Progenitor cell of endocrine pancreas (in vitro differentiated cells): ENCODE measurements at regions not wholly inside any gene's neighbourhood (a gene's known extent, or its start where the extent isn't known, plus 50 kb on each side); places are given as distances from the start of the nearest gene placed in this dataset.

Experiments used
- DNase-seq: peaks from one replicate; pipeline ENCODE4 v3.0.0; 2021; ENCODE audit warnings: low spot score; ENCODE audit not compliant: unreplicated experiment
- H3K27ac Mint-ChIP-seq: 2 replicates; pipeline ENCODE4 v1.8.0; 2021; ENCODE audit warnings: mild to moderate bottlenecking, moderate library complexity, mixed read lengths
- H3K27me3 Mint-ChIP-seq: 2 replicates; pipeline ENCODE4 v1.8.0; 2021; ENCODE audit warnings: mixed read lengths
- H3K36me3 Mint-ChIP-seq: 2 replicates; pipeline ENCODE4 v1.8.0; 2022; ENCODE audit warnings: mixed read lengths; ENCODE audit not compliant: insufficient read depth
- H3K4me1 Mint-ChIP-seq: 2 replicates; pipeline ENCODE4 v1.8.0; 2021; ENCODE audit warnings: low read depth, mixed read lengths
- H3K4me3 Mint-ChIP-seq: 2 replicates; pipeline ENCODE4 v1.8.0; 2021; ENCODE audit warnings: low read depth, mild to moderate bottlenecking, moderate library complexity, mixed read lengths
- H3K9me3 Mint-ChIP-seq: 2 replicates; pipeline ENCODE4 v1.8.0; 2021; ENCODE audit warnings: low read depth, mixed read lengths
- TF ChIP-seq, protein P1 (sequence below): fragments of 200-600 bp; sonication (generic); IDR thresholded peaks from one replicate; pipeline ENCODE4 v1.5.0; 2021; ENCODE audit warnings: antibody characterized with exemption, mild to moderate bottlenecking; ENCODE audit not compliant: unreplicated experiment

DNA sequence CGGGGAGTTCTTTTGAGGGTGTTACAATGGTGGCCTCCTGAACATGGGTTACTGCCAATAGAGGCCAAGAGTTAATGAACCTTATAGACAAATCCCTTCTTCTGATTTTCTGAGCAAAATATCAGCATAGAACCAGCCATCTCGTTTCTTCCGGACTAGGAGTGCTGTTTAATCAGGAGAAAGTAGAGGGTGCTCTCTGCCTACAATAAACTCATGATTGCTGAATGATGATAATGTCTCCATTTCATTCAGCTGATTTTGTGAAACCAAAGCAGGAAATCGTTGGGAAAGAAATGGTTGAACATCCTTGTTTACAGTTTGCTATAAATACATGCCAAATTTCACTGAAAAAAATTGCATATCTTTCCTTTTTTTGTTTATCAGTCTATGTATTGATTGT lies 142.8 kb upstream of the PLSCR5 start:
- no peak for DNase-seq
- peaks cover 3% of the 10 kb centered on the region for H3K9me3 Mint-ChIP-seq
- TF ChIP-seq, protein P1, sequence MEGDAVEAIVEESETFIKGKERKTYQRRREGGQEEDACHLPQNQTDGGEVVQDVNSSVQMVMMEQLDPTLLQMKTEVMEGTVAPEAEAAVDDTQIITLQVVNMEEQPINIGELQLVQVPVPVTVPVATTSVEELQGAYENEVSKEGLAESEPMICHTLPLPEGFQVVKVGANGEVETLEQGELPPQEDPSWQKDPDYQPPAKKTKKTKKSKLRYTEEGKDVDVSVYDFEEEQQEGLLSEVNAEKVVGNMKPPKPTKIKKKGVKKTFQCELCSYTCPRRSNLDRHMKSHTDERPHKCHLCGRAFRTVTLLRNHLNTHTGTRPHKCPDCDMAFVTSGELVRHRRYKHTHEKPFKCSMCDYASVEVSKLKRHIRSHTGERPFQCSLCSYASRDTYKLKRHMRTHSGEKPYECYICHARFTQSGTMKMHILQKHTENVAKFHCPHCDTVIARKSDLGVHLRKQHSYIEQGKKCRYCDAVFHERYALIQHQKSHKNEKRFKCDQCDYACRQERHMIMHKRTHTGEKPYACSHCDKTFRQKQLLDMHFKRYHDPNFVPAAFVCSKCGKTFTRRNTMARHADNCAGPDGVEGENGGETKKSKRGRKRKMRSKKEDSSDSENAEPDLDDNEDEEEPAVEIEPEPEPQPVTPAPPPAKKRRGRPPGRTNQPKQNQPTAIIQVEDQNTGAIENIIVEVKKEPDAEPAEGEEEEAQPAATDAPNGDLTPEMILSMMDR, result no peak
- H3K4me3 Mint-ChIP-seq, result no peak overlapping the region
- no peak overlapping the region for H3K27ac Mint-ChIP-seq
- H3K27me3 Mint-ChIP-seq, result no peaks in the 10 kb centered on the region
- no peaks in the 10 kb centered on the region for H3K36me3 Mint-ChIP-seq
- H3K4me1 Mint-ChIP-seq, result no peaks in the 10 kb centered on the region

DNA sequence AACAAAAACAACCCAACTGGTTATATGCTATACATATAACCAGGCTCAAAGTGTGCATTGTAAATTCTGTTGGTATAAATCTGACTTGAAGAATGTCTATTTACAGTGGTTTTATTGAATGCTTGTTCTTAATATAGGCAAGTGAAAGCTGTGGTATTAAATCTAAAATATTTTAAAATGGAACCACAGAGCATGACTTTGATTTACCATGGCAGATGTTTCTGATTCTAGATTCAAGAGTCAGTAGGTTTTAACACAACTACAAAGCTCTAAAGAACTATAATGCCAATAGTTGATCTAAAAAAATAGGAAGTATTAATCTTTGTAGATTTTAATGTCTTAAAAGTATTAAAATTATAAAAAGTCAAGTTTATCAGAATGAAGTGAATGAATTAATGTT lies 141.9 kb upstream of the PLSCR5 start:
- no peaks in the 10 kb centered on the region for H3K27me3 Mint-ChIP-seq
- H3K9me3 Mint-ChIP-seq, result peaks cover 3% of the 10 kb centered on the region

DNA sequence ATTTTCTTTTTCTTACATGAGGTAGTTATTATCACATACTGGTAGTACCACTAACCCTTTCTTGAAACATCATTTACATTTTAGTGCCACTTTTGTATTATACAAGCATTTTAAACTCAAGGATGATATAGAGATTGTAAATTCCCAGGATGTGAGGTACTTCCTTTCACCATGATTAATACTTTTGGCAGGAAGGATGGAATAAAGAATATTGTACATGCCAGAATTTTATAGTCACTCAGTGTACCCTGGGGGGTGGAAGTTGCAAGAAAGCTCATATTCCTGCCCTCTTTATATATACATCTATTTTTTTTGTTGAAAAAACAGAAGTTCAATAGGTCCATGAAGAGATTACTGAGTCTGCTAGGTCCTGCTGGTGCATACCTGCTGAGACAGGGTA lies 141.0 kb upstream of the PLSCR5 start:
- H3K27ac Mint-ChIP-seq, result no peak overlapping the region
- peaks cover 3% of the 10 kb centered on the region for H3K9me3 Mint-ChIP-seq
- DNase-seq, result no peak
- no peaks in the 10 kb centered on the region for H3K27me3 Mint-ChIP-seq
- H3K4me3 Mint-ChIP-seq, result no peak overlapping the region
- H3K36me3 Mint-ChIP-seq, result no peaks in the 10 kb centered on the region
- TF ChIP-seq, protein P1, result no peak
- no peaks in the 10 kb centered on the region for H3K4me1 Mint-ChIP-seq

More for the DNA sequence above, 141.9 kb upstream of the PLSCR5 start:
- TF ChIP-seq, protein P1, result no peak
- no peaks in the 10 kb centered on the region for H3K4me1 Mint-ChIP-seq
- H3K27ac Mint-ChIP-seq, result no peak overlapping the region
- H3K4me3 Mint-ChIP-seq, result no peak overlapping the region
- H3K36me3 Mint-ChIP-seq, result no peaks in the 10 kb centered on the region
- no peak for DNase-seq

DNA sequence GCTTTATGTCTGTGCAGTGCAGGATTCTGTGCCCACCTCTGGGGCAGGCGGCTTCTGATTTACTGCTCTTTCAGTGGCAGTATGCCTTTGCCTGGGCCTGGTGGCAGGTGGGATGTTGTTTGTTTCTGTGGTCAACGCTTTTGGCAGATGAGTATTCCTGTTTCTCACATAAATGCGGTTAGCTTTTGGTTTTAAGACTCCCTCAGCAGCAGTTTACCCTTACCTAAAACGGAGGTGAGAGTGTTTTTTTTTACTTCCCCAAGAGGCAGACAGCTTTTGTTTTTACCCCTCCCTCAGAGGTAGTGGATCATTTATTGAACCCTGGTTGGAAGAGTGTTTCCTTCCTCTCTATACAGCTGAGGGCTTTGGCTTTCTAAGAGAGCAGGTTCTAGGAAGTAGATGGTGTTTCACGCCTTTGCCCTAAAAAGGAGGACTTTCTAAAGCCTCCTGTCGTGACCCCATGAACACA lies 134.1 kb upstream of the PLSCR5 start:
- no peak for DNase-seq
- H3K27me3 Mint-ChIP-seq, result no peaks in the 10 kb centered on the region

DNA sequence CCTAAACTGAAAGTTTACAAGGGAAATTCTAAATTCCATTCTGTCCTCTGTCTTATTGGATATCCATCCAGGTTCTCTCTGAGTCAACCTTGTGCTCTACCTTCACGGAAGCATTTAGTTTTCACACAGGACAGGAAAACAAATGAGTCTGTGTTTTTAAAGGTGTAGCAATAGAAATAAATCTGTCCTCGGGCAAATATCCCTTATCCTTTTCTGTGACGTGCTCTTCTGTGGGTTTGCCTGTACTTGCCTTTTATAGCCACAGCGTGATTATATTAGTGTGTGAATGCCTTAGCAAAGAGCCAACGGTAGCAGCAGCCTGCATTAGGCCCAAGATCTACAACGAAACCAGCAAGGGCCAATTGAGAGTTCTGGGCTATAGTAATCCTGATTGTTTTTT lies 127.2 kb upstream of the PLSCR5 start:
- DNase-seq, result no peak
- H3K4me1 Mint-ChIP-seq, result no peaks in the 10 kb centered on the region
- no peaks in the 10 kb centered on the region for H3K36me3 Mint-ChIP-seq
- H3K4me3 Mint-ChIP-seq, result no peak overlapping the region
- H3K27ac Mint-ChIP-seq, result no peak overlapping the region
- H3K9me3 Mint-ChIP-seq, result peaks cover 6% of the 10 kb centered on the region
- TF ChIP-seq, protein P1, result no peak
- no peaks in the 10 kb centered on the region for H3K27me3 Mint-ChIP-seq

More for the DNA sequence above, 134.1 kb upstream of the PLSCR5 start:
- peaks cover 7% of the 10 kb centered on the region for H3K4me1 Mint-ChIP-seq
- no peak overlapping the region for H3K4me3 Mint-ChIP-seq
- H3K9me3 Mint-ChIP-seq, result peaks cover 3% of the 10 kb centered on the region
- H3K27ac Mint-ChIP-seq, result peak overlapping the region; percentile 43
- H3K36me3 Mint-ChIP-seq, result no peaks in the 10 kb centered on the region
- TF ChIP-seq, protein P1, result no peak
